Endothelial cell of umbilical vein (primary cell): ENCODE measurements at regions not wholly inside any gene's neighbourhood (a gene's known extent, or its start where the extent isn't known, plus 50 kb on each side); places are given as distances from the start of the nearest gene placed in this dataset.

Experiments
- CTCF ChIP-seq, 2 donors: IDR thresholded peaks; 1 replicate in 1 of 2; 2 replicates in 1 of 2; pipeline ENCODE4 v1.5.1; 2011; ENCODE audit warnings: low read length in 2 of 2, mild to moderate bottlenecking in 2 of 2, moderate library complexity in 2 of 2, control low read depth in 1 of 2, inconsistent platforms in 1 of 2, low read depth in 1 of 2; ENCODE audit not compliant: insufficient read depth in 1 of 2; ENCODE audit errors: extremely low read depth in 1 of 2
- EZH2 ChIP-seq: IDR thresholded peaks from 2 replicates; pipeline ENCODE4 v1.6.1; 2012; ENCODE audit warnings: borderline replicate concordance, low read depth, mild to moderate bottlenecking, moderate library complexity, low read length, inconsistent platforms; ENCODE audit not compliant: severe bottlenecking
- FOS ChIP-seq: IDR thresholded peaks from 2 replicates; pipeline ENCODE4 v1.6.1; 2011; ENCODE audit warnings: mild to moderate bottlenecking, low read length, moderate library complexity, borderline replicate concordance; ENCODE audit not compliant: insufficient read depth
- GATA2 ChIP-seq: IDR thresholded peaks from 2 replicates; pipeline ENCODE4 v1.7.0; 2011; ENCODE audit warnings: low read depth, mild to moderate bottlenecking, moderate library complexity, mixed read lengths, low read length; ENCODE audit not compliant: insufficient read length, insufficient read depth
- JUN ChIP-seq: IDR thresholded peaks from 2 replicates; pipeline ENCODE4 v1.6.1; 2011; ENCODE audit warnings: borderline replicate concordance, low read depth; ENCODE audit not compliant: insufficient read length, insufficient read depth
- MAX ChIP-seq: IDR thresholded peaks from 2 replicates; pipeline ENCODE4 v1.6.1; 2011; ENCODE audit not compliant: insufficient read depth, insufficient read length
- POLR2A ChIP-seq: IDR thresholded peaks from 2 replicates; pipeline ENCODE4 v1.6.1; 2012; ENCODE audit warnings: low read depth, mild to moderate bottlenecking, control low read depth, low read length
- POLR2AphosphoS5 ChIP-seq: IDR thresholded peaks from 2 replicates; pipeline ENCODE4 v1.6.1; 2012; ENCODE audit warnings: low read depth, mild to moderate bottlenecking, control low read depth, low read length, moderate library complexity; ENCODE audit not compliant: insufficient read depth

- TF ChIP-seq CTCF (IDR thresholded peaks at IDR 0.05; ENCODE audit: extremely low read depth in 1 of 2, insufficient read depth in 1 of 2, low read depth in 1 of 2, low read length in 2 of 2) = no peak
- TF ChIP-seq POLR2AphosphoS5 = no peak
- no peak for TF ChIP-seq EZH2
- TF ChIP-seq MAX = no peak
- TF ChIP-seq POLR2A = no peak
- peak; percentile 89 for TF ChIP-seq GATA2
- TF ChIP-seq FOS = peak; percentile 87
- TF ChIP-seq JUN = peak; percentile 70
Measured at GRCh38 chr1:68551459-68551858, 54.6 kb upstream of the DEPDC1 start.
